ENCODE measurements at regions not wholly inside any gene's neighbourhood (a gene's known extent, or its start where the extent isn't known, plus 50 kb on each side); places are given as distances from the start of the nearest gene placed in this dataset.

DNA sequence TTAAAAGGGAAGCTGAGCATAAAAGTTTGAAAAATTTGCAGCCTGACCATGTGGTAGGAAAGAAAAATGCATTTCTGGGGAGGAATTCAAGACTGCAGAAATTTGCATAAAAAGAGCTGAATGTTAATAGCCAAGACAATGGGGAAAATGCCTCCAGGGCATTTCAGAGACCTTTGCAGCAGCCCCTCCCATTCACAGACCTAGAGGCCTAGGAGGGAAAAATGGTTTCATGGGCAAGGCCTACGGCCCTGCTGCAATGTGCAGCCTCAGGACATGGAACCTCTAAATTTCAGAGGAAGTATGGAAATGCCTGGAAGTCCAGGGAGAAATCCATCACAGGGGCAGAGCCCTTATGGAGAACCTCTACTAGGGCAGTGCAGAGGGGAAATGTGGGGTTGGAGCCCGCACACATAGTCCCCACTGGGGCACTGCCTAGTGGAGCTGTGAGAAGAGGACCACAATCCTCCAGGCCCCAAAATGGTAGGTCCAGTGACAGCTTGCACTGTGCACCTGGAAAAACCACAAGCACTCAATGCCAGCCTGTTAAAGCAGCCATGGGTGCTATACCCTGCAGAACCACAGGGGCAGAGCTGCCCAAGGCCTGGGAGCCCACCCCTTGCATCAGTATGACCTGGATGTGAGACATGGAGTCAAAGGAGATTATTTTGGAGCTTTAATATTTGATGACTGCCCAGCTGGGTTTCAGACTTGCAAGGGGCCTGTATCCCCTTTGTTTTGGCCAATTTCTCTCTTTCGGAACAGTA is 243.8 kb downstream of the DNAJB9 start:
- no peak for DNase-seq
- H3K27me3 Mint-ChIP-seq (ENCODE audit: low read depth in 3 of 3): no peaks in the 10 kb centered on the region
- H3K9me3 ChIP-seq (replicated peaks in 1 of 2; ENCODE audit: control insufficient read depth in 1 of 2, insufficient read depth in 1 of 2, low read length in 2 of 2): no peaks in the 10 kb centered on the region
- no peaks in the 10 kb centered on the region for H3K79me2 ChIP-seq (ENCODE audit: insufficient read depth, low read length)
- no peak overlapping the region for H3K4me2 ChIP-seq (replicated peaks; ENCODE audit: extremely low read depth, low read length, poor library complexity, severe bottlenecking)
- no peaks in the 10 kb centered on the region for H3K36me3 ChIP-seq (replicated peaks in 1 of 2; ENCODE audit: control insufficient read depth in 1 of 2, insufficient read depth in 2 of 2, low read length in 2 of 2)
- TF ChIP-seq, protein P1, sequence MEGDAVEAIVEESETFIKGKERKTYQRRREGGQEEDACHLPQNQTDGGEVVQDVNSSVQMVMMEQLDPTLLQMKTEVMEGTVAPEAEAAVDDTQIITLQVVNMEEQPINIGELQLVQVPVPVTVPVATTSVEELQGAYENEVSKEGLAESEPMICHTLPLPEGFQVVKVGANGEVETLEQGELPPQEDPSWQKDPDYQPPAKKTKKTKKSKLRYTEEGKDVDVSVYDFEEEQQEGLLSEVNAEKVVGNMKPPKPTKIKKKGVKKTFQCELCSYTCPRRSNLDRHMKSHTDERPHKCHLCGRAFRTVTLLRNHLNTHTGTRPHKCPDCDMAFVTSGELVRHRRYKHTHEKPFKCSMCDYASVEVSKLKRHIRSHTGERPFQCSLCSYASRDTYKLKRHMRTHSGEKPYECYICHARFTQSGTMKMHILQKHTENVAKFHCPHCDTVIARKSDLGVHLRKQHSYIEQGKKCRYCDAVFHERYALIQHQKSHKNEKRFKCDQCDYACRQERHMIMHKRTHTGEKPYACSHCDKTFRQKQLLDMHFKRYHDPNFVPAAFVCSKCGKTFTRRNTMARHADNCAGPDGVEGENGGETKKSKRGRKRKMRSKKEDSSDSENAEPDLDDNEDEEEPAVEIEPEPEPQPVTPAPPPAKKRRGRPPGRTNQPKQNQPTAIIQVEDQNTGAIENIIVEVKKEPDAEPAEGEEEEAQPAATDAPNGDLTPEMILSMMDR (IDR thresholded peaks at IDR 0.05): no peak
- no peaks in the 10 kb centered on the region for H3K36me3 Mint-ChIP-seq
- no peaks in the 10 kb centered on the region for H3K27me3 ChIP-seq (ENCODE audit: control insufficient read depth in 2 of 2, insufficient read depth in 2 of 2, low read length in 2 of 2)
- no peaks in the 10 kb centered on the region for H4K20me1 ChIP-seq (ENCODE audit: insufficient read depth, low read length)
- peaks cover 0 to 10% (median 4%) of the 10 kb centered on the region in 7 donors for H3K9me3 Mint-ChIP-seq
- intact Hi-C loops (cut with micrococcal nuclease): no loop called here
- 100% methylated on average over 1 of the region's 3 CpGs for WGBS (ENCODE audit: insufficient coverage)
- H3K9ac ChIP-seq (ENCODE audit: insufficient read depth, low read length, poor library complexity, severe bottlenecking): no peak overlapping the region
- no peak overlapping the region for H3K4me3 ChIP-seq (replicated peaks in 1 of 3; ENCODE audit: low read depth in 2 of 3, low read length in 3 of 3)
- no peaks in the 10 kb centered on the region for H3K4me1 ChIP-seq (ENCODE audit: control insufficient read depth in 1 of 2, insufficient read depth in 2 of 2, low read length in 2 of 2)
- no peak overlapping the region for H3K27ac ChIP-seq (ENCODE audit: low read depth in 1 of 2, low read length in 2 of 2)
- no peaks in the 10 kb centered on the region for H3K4me1 Mint-ChIP-seq
- H3K4me3 Mint-ChIP-seq: no peak overlapping the region
- no peak overlapping the region for H2AFZ ChIP-seq (ENCODE audit: insufficient read depth, low read depth, low read length, poor library complexity, severe bottlenecking)
- H3K27ac Mint-ChIP-seq: no peak overlapping the region

DNA sequence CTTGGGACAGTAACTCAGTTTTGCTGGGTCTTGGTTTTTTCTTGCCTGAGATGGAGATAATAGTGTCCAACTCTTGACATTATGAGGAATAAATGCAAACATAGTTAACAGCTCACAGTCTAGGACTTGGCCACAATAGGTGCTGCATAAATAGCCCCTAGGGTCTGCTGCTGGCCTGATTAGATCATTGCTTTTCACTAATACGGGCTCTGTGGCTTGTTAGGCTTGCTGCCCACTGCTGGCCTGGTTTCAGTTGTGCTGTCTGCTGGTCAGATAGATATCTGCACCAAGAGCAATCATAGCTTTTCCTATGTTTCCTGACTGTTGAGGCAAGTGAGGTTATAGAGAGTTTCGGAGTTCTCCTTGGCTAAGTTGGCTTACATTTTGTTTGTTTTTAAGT is 246.1 kb downstream of the DNAJB9 start:
- intact Hi-C loops (cut with micrococcal nuclease): no loop called here
- Mint-ChIP-seq H3K27me3 (ENCODE audit: low read depth in 3 of 3) (no peaks in the 10 kb centered on the region), H3K4me3 (no peak overlapping the region), H3K4me1 (no peaks in the 10 kb centered on the region), H3K27ac (no peak overlapping the region), H3K9me3 (peaks cover 2 to 10% (median 4%) of the 10 kb centered on the region in 7 donors), H3K36me3 (no peaks in the 10 kb centered on the region)
- H3K4me2 ChIP-seq (replicated peaks; ENCODE audit: extremely low read depth, low read length, poor library complexity, severe bottlenecking): no peak overlapping the region
- H3K36me3 ChIP-seq (replicated peaks in 1 of 2; ENCODE audit: control insufficient read depth in 1 of 2, insufficient read depth in 2 of 2, low read length in 2 of 2): no peaks in the 10 kb centered on the region
- DNase-seq: no peak
- no peak overlapping the region for H3K4me3 ChIP-seq (replicated peaks in 1 of 3; ENCODE audit: low read depth in 2 of 3, low read length in 3 of 3)
- H3K9ac ChIP-seq (ENCODE audit: insufficient read depth, low read length, poor library complexity, severe bottlenecking): no peak overlapping the region
- TF ChIP-seq, protein P1 (IDR thresholded peaks at IDR 0.05): no peak
- no peaks in the 10 kb centered on the region for H3K9me3 ChIP-seq (replicated peaks in 1 of 2; ENCODE audit: control insufficient read depth in 1 of 2, insufficient read depth in 1 of 2, low read length in 2 of 2)
- H3K4me1 ChIP-seq (ENCODE audit: control insufficient read depth in 1 of 2, insufficient read depth in 2 of 2, low read length in 2 of 2): no peaks in the 10 kb centered on the region
- H3K27ac ChIP-seq (ENCODE audit: low read depth in 1 of 2, low read length in 2 of 2): no peak overlapping the region
- WGBS (ENCODE audit: insufficient coverage): 57% methylated on average over 1 of the region's 2 CpGs
- H3K79me2 ChIP-seq (ENCODE audit: insufficient read depth, low read length): no peaks in the 10 kb centered on the region
- no peak overlapping the region for H2AFZ ChIP-seq (ENCODE audit: insufficient read depth, low read depth, low read length, poor library complexity, severe bottlenecking)
- no peaks in the 10 kb centered on the region for H3K27me3 ChIP-seq (ENCODE audit: control insufficient read depth in 2 of 2, insufficient read depth in 2 of 2, low read length in 2 of 2)
- H4K20me1 ChIP-seq (ENCODE audit: insufficient read depth, low read length): no peaks in the 10 kb centered on the region
